ENCODE measurements at regions not wholly inside any gene's neighbourhood (a gene's known extent, or its start where the extent isn't known, plus 50 kb on each side); places are given as distances from the start of the nearest gene placed in this dataset.

DNA sequence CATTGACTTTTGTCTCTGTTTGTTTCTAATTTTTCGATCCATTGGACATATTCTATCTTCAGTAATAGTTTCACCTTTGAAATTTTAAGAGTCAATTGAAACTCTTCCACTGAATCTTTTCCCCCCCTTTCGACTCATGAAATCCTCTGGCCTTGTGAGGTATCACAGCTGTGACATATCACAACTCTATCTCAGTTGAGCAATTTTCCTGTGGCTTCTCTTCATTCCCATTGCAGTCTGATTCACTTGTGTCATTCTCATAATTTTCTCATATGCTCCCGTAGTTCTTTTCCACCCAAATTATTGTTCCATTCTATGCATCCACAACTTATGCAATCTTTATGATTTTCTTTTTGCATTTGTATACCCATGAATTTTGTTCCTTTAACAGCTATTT lies 261.6 kb downstream of the DACT1 start:
- H3K4me3 ChIP-seq (replicated peaks; ENCODE audit: low read depth, low read length) = no peak overlapping the region
- TF ChIP-seq, protein P1, sequence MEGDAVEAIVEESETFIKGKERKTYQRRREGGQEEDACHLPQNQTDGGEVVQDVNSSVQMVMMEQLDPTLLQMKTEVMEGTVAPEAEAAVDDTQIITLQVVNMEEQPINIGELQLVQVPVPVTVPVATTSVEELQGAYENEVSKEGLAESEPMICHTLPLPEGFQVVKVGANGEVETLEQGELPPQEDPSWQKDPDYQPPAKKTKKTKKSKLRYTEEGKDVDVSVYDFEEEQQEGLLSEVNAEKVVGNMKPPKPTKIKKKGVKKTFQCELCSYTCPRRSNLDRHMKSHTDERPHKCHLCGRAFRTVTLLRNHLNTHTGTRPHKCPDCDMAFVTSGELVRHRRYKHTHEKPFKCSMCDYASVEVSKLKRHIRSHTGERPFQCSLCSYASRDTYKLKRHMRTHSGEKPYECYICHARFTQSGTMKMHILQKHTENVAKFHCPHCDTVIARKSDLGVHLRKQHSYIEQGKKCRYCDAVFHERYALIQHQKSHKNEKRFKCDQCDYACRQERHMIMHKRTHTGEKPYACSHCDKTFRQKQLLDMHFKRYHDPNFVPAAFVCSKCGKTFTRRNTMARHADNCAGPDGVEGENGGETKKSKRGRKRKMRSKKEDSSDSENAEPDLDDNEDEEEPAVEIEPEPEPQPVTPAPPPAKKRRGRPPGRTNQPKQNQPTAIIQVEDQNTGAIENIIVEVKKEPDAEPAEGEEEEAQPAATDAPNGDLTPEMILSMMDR (IDR thresholded peaks at IDR 0.05; ENCODE audit: low read depth, low read length, missing control alignments) = no peak

DNA sequence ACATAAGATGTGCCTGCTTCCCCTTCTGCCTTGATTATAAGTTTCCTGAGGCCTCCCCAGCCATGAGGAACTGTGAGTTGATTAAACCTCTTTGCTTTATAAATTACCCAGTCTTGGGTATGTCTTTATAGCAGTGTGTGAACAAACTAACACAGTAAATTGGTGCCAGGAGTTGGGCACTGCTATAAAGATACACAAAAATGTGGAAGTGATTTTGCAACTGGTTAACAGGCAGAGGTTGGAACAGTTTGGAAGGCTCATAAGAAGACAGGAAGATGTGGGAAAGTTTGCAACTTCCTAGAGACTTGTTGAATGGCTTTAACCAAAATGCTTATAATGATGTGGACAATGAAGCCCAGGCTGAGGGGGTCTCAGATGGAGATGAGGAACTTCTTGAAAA lies 264.1 kb downstream of the DACT1 start:
- no peak overlapping the region for H3K4me3 ChIP-seq (replicated peaks; ENCODE audit: low read depth, low read length)
- TF ChIP-seq, protein P1 (IDR thresholded peaks at IDR 0.05; ENCODE audit: low read depth, low read length, missing control alignments) = no peak
- no peak for DNase-seq (ENCODE audit: extremely low read depth, low read depth)

More for the DNA sequence above, 261.6 kb downstream of the DACT1 start:
- DNase-seq (ENCODE audit: extremely low read depth, low read depth) = no peak

GRCh38 chr14:58904776-58905175 lies 267.0 kb downstream of the DACT1 start:
- DNase-seq (ENCODE audit: extremely low read depth, low read depth) = no peak
- no peak overlapping the region for H3K4me3 ChIP-seq (replicated peaks; ENCODE audit: low read depth, low read length)
- TF ChIP-seq, protein P1 (IDR thresholded peaks at IDR 0.05; ENCODE audit: low read depth, low read length, missing control alignments) = no peak

GRCh38 chr14:58907803-58908202 lies 270.0 kb downstream of the DACT1 start:
- H3K4me3 ChIP-seq (replicated peaks; ENCODE audit: low read depth, low read length) = no peak overlapping the region
- TF ChIP-seq, protein P1 (IDR thresholded peaks at IDR 0.05; ENCODE audit: low read depth, low read length, missing control alignments) = no peak
- no peak for DNase-seq (ENCODE audit: extremely low read depth, low read depth)

GRCh38 chr14:58912287-58912686 lies 274.5 kb downstream of the DACT1 start:
- no peak overlapping the region for H3K4me3 ChIP-seq (replicated peaks; ENCODE audit: low read depth, low read length)
- no peak for DNase-seq (ENCODE audit: extremely low read depth, low read depth)
- TF ChIP-seq, protein P1 (IDR thresholded peaks at IDR 0.05; ENCODE audit: low read depth, low read length, missing control alignments) = no peak

- TF ChIP-seq, protein P1 (IDR thresholded peaks at IDR 0.05; ENCODE audit: low read depth, low read length, missing control alignments) = no peak
- no peak overlapping the region for H3K4me3 ChIP-seq (replicated peaks; ENCODE audit: low read depth, low read length)
- DNase-seq (ENCODE audit: extremely low read depth, low read depth) = no peak
Measured at GRCh38 chr14:58912799-58913432, 275.2 kb downstream of the DACT1 start.
